PFSK-1 (cell line): ENCODE measurements at regions not wholly inside any gene's neighbourhood (a gene's known extent, or its start where the extent isn't known, plus 50 kb on each side); places are given as distances from the start of the nearest gene placed in this dataset.

ENCODE experiments used
- FOXP2 ChIP-seq: optimal IDR thresholded peaks from 2 replicates; pipeline ENCODE3; 2011; ENCODE audit warnings: borderline replicate concordance, control low read depth, inconsistent platforms; ENCODE audit not compliant: insufficient read depth; ENCODE audit errors: extremely low read length, extremely low read depth
- POLR2AphosphoS5 ChIP-seq: IDR thresholded peaks from 2 replicates; pipeline ENCODE4 v1.6.1; 2012; ENCODE audit warnings: low read depth, mild to moderate bottlenecking, control low read depth, low read length, moderate library complexity
- REST ChIP-seq, 2 experiments: IDR thresholded peaks; 2 replicates each; pipeline versions ENCODE4 v1.6.1 to v1.8.0; 2011 to 2012; ENCODE audit warnings: low read depth in 2 of 2, low read length in 2 of 2, control low read depth in 1 of 2, inconsistent platforms in 1 of 2, mild to moderate bottlenecking in 1 of 2, moderate library complexity in 1 of 2; ENCODE audit not compliant: insufficient read depth in 1 of 2
- SIN3A ChIP-seq: IDR thresholded peaks from 2 replicates; pipeline ENCODE4 v1.6.1; 2012; ENCODE audit warnings: mild to moderate bottlenecking, low read length, moderate library complexity, borderline replicate concordance; ENCODE audit not compliant: insufficient read depth
- TAF1 ChIP-seq: IDR thresholded peaks from 2 replicates; pipeline ENCODE4 v1.6.1; 2012; ENCODE audit warnings: low read length, control low read depth, borderline replicate concordance; ENCODE audit not compliant: insufficient read depth

DNA sequence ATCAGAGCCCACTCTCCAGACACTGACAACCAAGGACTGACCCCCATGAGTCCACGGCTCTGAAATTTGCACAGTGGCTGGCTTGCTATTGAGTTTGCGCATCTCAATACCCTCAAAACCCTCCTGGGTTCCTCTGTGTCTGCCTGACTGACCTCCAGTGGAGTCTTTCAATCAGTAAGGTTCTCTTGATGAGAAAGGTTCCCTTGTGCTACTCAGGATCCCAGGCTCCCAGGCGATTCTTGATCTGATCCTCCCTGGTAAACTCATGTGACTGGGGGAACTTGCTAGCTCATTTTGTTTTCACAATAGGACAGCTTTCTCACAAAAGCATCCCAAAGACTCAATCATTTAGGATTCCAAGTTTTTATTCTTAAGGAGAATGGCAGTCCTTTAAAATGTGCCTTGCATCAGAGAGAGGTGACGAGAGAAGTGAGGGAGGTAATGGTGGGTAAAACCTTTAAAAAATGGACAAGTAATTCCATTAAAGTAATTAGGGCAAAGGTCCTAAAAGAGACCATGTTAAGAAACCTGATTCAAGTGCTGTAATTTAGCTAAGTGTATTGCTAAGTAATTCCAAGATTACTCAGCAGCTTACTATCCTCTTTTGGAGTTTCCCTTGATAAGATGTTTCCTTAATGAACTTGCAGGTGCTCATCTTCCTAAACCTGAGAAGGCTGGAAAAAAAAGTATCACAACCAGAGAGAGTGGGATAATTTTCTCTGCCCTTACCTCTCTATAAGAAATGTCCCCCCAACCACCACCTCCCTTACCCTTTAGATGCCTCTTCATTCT is 304.7 kb upstream of the SGK1 start:
- TF ChIP-seq REST (IDR thresholded peaks at IDR 0.05; ENCODE audit: insufficient read depth in 1 of 2, low read depth in 2 of 2, low read length in 2 of 2) (no peak), POLR2AphosphoS5 (no peak), SIN3A (no peak), TAF1 (no peak), FOXP2 (no peak)
